ENCODE measurements at regions not wholly inside any gene's neighbourhood (a gene's known extent, or its start where the extent isn't known, plus 50 kb on each side); places are given as distances from the start of the nearest gene placed in this dataset.

GRCh38 chr1:38534473-38534823 is 325.1 kb downstream of the RRAGC start:
- DNase-seq (ENCODE audit: extremely low read depth, low read depth): no peak
- no peak for TF ChIP-seq CTCF (IDR thresholded peaks at IDR 0.05; ENCODE audit: low read depth, low read length, missing control alignments)
- no peak overlapping the region for H3K4me3 ChIP-seq (replicated peaks; ENCODE audit: low read depth, low read length)

- no peak for DNase-seq (ENCODE audit: extremely low read depth, low read depth)
- H3K4me3 ChIP-seq (replicated peaks; ENCODE audit: low read depth, low read length): no peak overlapping the region
- no peak for TF ChIP-seq CTCF (IDR thresholded peaks at IDR 0.05; ENCODE audit: low read depth, low read length, missing control alignments)
These were observed 325.6 kb downstream of the RRAGC start for GRCh38 chr1:38533772-38534472.

- no peak for DNase-seq (ENCODE audit: extremely low read depth, low read depth)
- no peak for TF ChIP-seq CTCF (IDR thresholded peaks at IDR 0.05; ENCODE audit: low read depth, low read length, missing control alignments)
- no peak overlapping the region for H3K4me3 ChIP-seq (replicated peaks; ENCODE audit: low read depth, low read length)
These were observed 328.6 kb downstream of the RRAGC start for GRCh38 chr1:38530957-38531356.

GRCh38 chr1:38529946-38530345 is 329.6 kb downstream of the RRAGC start:
- no peak overlapping the region for H3K4me3 ChIP-seq (replicated peaks; ENCODE audit: low read depth, low read length)
- TF ChIP-seq CTCF (IDR thresholded peaks at IDR 0.05; ENCODE audit: low read depth, low read length, missing control alignments): no peak
- DNase-seq (ENCODE audit: extremely low read depth, low read depth): no peak

- TF ChIP-seq CTCF (IDR thresholded peaks at IDR 0.05; ENCODE audit: low read depth, low read length, missing control alignments): no peak
- H3K4me3 ChIP-seq (replicated peaks; ENCODE audit: low read depth, low read length): no peak overlapping the region
- no peak for DNase-seq (ENCODE audit: extremely low read depth, low read depth)
These were observed 330.2 kb downstream of the RRAGC start for GRCh38 chr1:38529391-38529790.

- TF ChIP-seq CTCF (IDR thresholded peaks at IDR 0.05; ENCODE audit: low read depth, low read length, missing control alignments): no peak
- H3K4me3 ChIP-seq (replicated peaks; ENCODE audit: low read depth, low read length): no peak overlapping the region
- no peak for DNase-seq (ENCODE audit: extremely low read depth, low read depth)
These were observed 330.9 kb downstream of the RRAGC start for GRCh38 chr1:38528623-38529022.
